Heart left ventricle (tissue), 13 donors: ENCODE measurements at regions not wholly inside any gene's neighbourhood (a gene's known extent, or its start where the extent isn't known, plus 50 kb on each side); places are given as distances from the start of the nearest gene placed in this dataset.

ENCODE experiments used
- CTCF ChIP-seq, 12 donors: fragments of 200-600 bp; sonication (generic) in 4 of 12; IDR thresholded peaks; one replicate each; pipeline versions ENCODE4 v1.5.0 to v1.8.0; 2018 to 2022; ENCODE audit warnings: antibody characterized with exemption in 12 of 12, mild to moderate bottlenecking in 5 of 12
- POLR2A ChIP-seq, 2 donors: fragments of 450-650 bp; IDR thresholded peaks; one replicate each; pipeline ENCODE4 v1.6.1; 2017; ENCODE audit warnings: antibody characterized with exemption in 2 of 2, mild to moderate bottlenecking in 2 of 2, moderate library complexity in 2 of 2
- donor health status: ischemic (EF 13 %, LVEDD 7.1; RV severe dilation, severe dysfunction).
- donor health status: DM: no; HTN: yes; CAD: no.
- donor health status: DM: no; HTN: no; CAD: no.
- donor health status: ischemic (EF 25% LVEDD 6.9; RV normal size, moderate dysfunction).
- donor health status: ischemic (EF 25% LVEDD 5.7; RV mildly dilated, moderate dysfunction).
- donor health status: ischemic (EF 35%, LVEDD 5.7; RV mildly dilated, moderate dysfunction).
- donor health status: nonischemic (EF 11% LVEDD 7.7; RV severe dilation, severe dysfunction).
- donor health status: DM: yes; HTN: yes; CAD: no.
- donor health status: PGD.
- donor health status: ischemic (EF 29% LVEDD 5.4; RV normal size, mild dysfunction).
- donor health status: nonischemic (EF 23%, LVEDD 6.1; RV moderate dilation, normal function).

GRCh38 chr12:62146318-62146717 is 113.9 kb upstream of the USP15 start:
- TF ChIP-seq CTCF (IDR thresholded peaks at IDR 0.05) (no peak), POLR2A (IDR thresholded peaks at IDR 0.05) (no peak)
